RWPE1 (cell line): ENCODE measurements at regions not wholly inside any gene's neighbourhood (a gene's known extent, or its start where the extent isn't known, plus 50 kb on each side); places are given as distances from the start of the nearest gene placed in this dataset.
A peak's percentile ranks its signal among the peaks of the same experiment; 100 is the strongest.

Source experiments
- CTCF ChIA-PET: fragments of 350-600 bp; sonication (Branson Sonifier 250); formaldehyde crosslinking; extraction: SDS; loops from one replicate; lab custom pipeline; 2021; lab: Yijun Ruan, JAX
- POLR2A ChIA-PET: fragments of 400-600 bp; formaldehyde crosslinking; extraction: SDS; loops from one replicate; lab custom pipeline; 2020; ENCODE audit warnings: antibody characterized with exemption; ENCODE audit not compliant: low non-redundant PET; lab: Yijun Ruan, JAX
- DNase-seq: peaks from one replicate; pipeline ENCODE4 v3.0.0; 2012; ENCODE audit warnings: low spot score
- H3K27ac ChIP-seq: fragments of 450-650 bp; 2 replicates; pipeline ENCODE4 v1.5.1; 2017
- CTCF ChIP-seq: fragments of 450-650 bp; conservative IDR thresholded peaks from 2 replicates; pipeline ENCODE4 v1.5.1; 2017; ENCODE audit warnings: low read depth, mild to moderate bottlenecking

- ChIA-PET POLR2A (no interaction called here), CTCF (no interaction called here)
- no peak for DNase-seq
- no peak overlapping the region for H3K27ac ChIP-seq
- no peak for TF ChIP-seq CTCF
Measured at GRCh38 chr14:99006276-99006675, 265.7 kb downstream of the BCL11B start.

- POLR2A ChIA-PET: no interaction called here
- DNase-seq: no peak
- no peak overlapping the region for H3K27ac ChIP-seq
- no peak for TF ChIP-seq CTCF
- CTCF ChIA-PET: no interaction called here
Measured at GRCh38 chr14:99007795-99008194, 264.2 kb downstream of the BCL11B start.

- no peak for DNase-seq
- CTCF ChIA-PET: no interaction called here
- TF ChIP-seq CTCF: no peak
- POLR2A ChIA-PET: no interaction called here
- H3K27ac ChIP-seq: no peak overlapping the region
Measured at GRCh38 chr14:99009871-99010270, 262.1 kb downstream of the BCL11B start.

- no peak for TF ChIP-seq CTCF
- ChIA-PET POLR2A (no interaction called here), CTCF (no interaction called here)
- no peak overlapping the region for H3K27ac ChIP-seq
- no peak for DNase-seq
Measured at GRCh38 chr14:99011385-99011784, 260.6 kb downstream of the BCL11B start.

DNA sequence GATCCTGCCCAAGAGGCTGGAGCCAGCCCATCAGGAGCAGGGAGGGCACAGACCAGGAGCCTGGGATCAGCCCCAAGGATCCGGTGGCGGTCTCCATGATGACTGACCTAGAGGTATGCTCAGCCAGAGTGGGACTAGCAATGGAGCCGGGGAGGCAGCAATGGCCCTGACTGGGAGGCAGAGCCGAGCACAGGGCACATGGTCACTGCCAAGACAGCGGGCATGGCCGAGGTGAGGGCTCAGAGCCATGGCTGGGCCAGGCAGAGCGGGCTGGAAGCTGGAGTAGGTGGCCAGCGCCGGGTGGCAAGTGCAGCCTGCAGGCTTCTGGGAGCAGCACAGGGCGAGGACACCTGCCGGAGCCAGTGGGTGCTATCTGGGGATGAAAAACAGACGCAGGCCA lies 259.3 kb downstream of the BCL11B start:
- ChIA-PET CTCF (interaction anchor here (0.6 kb wide), 1 partner anchor 109 kb away, joined by 8 read pairs; no protein-coding TSS in a partner anchor), POLR2A (no interaction called here)
- DNase-seq: no peak
- TF ChIP-seq CTCF: no peak
- H3K27ac ChIP-seq: no peak overlapping the region

DNA sequence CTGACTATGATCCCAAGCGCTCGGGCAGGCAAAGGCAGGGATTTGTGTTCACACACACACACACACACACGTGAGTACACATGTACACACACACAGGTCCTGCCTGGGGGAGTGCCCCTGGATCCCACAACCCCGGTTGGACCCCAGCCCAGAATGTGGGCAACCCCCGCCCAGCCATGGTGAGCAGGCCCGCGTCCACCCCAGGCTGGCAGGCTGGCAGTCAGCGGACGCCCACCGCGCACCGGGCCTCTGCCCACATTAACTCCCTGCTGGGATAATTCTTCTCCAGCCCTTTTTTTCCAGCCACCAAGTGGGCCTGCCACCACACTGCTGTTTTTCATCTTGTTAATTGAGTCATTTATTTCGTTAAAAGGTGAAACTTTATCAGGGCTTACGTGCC lies 256.2 kb downstream of the BCL11B start:
- DNase-seq: no peak
- ChIA-PET POLR2A (no interaction called here), CTCF (no interaction called here)
- no peak for TF ChIP-seq CTCF
- H3K27ac ChIP-seq: no peak overlapping the region

GRCh38 chr14:99023371-99023770 lies 248.6 kb downstream of the BCL11B start:
- ChIA-PET CTCF (no interaction called here), POLR2A (no interaction called here)
- no peak for DNase-seq
- TF ChIP-seq CTCF: no peak
- peak overlapping the region; percentile 78 for H3K27ac ChIP-seq
